Cardiac fibroblast (primary cell): ENCODE measurements at regions not wholly inside any gene's neighbourhood (a gene's known extent, or its start where the extent isn't known, plus 50 kb on each side); places are given as distances from the start of the nearest gene placed in this dataset.
A peak's percentile ranks its signal among the peaks of the same experiment; 100 is the strongest.
"Not testable (repeated sequence)": the region's sequence is repeated elsewhere in the genome, so short reads cannot be mapped to it uniquely, and the experiment has no call there.

ENCODE experiments used
- DNase-seq, 2 donors: peaks; one replicate each; pipeline versions ENCODE4 v3.0.0 to v3.0.0-alpha.2; 2010; ENCODE audit warnings: low read depth in 2 of 2
- H3K4me3 ChIP-seq, 2 donors: replicated peaks in 1 of 2; 1 replicate in 1 of 2; 2 replicates in 1 of 2; pipeline ENCODE4 v1.5.1; 2011; ENCODE audit warnings: low read depth in 2 of 2, low read length in 2 of 2, mild to moderate bottlenecking in 2 of 2, moderate library complexity in 1 of 2
- CTCF ChIP-seq: IDR thresholded peaks from one replicate; pipeline ENCODE4 v1.5.1; 2011; ENCODE audit warnings: low read depth, mild to moderate bottlenecking, low read length, inconsistent platforms

DNA sequence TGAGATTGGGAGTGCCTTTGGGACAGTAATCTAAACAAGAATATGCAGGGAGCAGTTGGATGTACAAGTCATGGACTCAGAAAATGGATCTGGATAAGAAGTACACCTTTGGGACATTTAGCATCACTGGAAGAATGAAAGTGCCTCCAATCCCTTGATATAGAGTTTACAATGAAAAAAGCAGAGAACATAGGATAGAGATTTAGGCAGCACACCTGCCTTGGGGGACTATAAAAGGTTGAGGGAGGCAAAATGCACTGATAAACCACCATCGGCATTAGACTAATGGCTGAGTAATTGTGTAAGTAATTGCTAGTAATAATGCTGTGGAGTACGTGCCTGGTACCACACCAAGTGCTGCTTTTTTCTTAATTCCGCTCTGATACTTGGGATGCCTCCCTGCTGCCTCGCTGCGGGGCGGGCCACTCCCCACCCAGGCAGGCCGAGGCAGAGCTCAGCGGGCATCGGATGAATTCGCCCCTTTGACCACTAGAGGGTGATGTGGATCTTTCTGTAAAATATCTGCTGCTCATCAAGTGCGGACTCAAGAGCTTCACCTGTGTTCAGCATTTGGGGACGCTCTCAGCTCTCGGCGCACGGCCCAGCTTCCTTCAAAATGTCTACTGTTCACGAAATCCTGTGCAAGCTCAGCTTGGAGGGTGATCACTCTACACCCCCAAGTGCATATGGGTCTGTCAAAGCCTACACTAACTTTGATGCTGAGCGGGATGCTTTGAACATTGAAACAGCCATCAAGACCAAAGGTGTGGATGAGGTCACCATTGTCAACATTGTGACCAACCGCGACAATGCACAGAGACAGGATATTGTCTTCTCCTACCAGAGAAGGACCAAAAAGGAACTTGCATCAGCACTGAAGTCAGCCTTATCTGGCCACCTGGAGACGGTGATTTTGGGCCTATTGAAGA is 99.9 kb downstream of the ANKRD18B start:
- no peak overlapping the region for H3K4me3 ChIP-seq
- peak; percentile 82 for TF ChIP-seq CTCF
- peak; percentile 75 to 81 for DNase-seq

- not testable (repeated sequence) for DNase-seq, H3K4me3 ChIP-seq
Observed at GRCh38 chr9:33628318-33628717, 104.3 kb downstream of the ANKRD18B start.

DNA sequence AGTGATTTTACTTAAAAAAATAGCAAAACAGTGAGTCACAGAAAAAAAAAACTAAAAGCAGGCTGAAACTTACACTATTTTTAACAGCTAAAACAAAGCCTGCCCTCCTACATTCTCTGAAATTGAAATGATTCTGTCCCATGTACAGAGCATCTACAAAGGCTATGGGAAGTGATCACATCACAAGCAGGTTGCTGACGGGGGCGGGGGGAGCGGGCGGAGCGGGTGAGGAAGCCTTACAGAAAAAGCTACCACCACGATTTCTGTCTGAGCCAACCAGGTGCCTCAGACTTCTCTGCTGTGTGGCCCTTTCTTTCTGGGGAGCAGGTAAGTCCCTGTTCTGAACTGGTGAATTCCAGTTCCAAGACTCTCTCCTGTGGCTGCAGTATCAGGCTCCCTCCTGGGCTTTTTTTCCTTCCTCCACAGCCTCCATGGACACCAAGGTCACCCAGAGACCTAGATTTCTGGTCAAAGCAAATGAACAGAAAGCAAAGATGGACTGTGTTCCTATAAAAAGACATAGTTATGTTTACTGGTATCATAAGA is 104.9 kb downstream of the ANKRD18B start:
- no peak for TF ChIP-seq CTCF
- no peak overlapping the region for H3K4me3 ChIP-seq
- no peak for DNase-seq

DNA sequence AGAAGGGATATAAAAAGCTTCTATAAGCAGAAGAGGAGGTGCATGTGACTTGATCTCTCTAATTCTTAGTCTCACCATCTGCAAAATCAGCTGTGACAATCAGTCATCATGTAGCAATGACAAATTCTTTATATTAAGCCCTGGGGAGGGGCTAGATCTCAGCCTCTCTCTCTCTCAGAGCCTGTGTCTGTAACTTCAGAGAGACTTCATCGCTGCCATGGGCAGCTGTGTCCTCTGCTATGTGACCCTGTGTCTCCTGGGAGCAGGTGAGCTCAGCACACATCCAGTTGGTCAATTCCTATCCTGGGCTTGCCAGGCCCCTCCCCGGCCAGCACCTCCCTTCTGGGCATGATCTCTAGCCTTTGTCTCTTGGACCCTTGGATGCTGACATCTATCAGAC is 109.6 kb downstream of the ANKRD18B start:
- no peak overlapping the region for H3K4me3 ChIP-seq
- TF ChIP-seq CTCF = no peak
- DNase-seq = no peak

DNA sequence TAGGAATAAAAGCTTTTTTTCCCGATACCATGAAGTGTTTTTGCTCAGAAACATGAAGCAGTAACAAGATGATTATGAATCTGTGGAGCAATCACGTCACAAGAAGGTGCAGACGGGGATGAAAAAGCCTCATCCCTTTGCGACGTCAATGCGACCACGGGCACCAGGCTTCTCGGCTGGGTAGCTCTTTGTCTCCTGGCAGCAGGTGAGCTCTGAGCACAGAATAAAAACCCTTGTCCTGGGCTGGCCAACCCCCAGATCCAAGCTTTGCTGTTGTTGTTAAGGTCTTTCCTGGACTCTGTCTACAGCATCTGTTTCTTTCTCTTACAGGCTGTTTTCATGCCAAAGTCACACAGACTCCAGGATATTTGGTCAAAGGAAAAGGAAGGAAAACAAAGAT is 113.8 kb downstream of the ANKRD18B start:
- no peak for DNase-seq
- TF ChIP-seq CTCF = no peak
- H3K4me3 ChIP-seq = no peak overlapping the region

GRCh38 chr9:33638391-33638915 is 114.4 kb downstream of the ANKRD18B start:
- TF ChIP-seq CTCF = no peak
- DNase-seq = no peak
- no peak overlapping the region for H3K4me3 ChIP-seq

GRCh38 chr9:33645706-33646105 is 121.7 kb downstream of the ANKRD18B start:
- no peak for DNase-seq
- H3K4me3 ChIP-seq = no peak overlapping the region
- no peak for TF ChIP-seq CTCF
